DND-41 (cell line): ENCODE measurements at regions not wholly inside any gene's neighbourhood (a gene's known extent, or its start where the extent isn't known, plus 50 kb on each side); places are given as distances from the start of the nearest gene placed in this dataset.

Source experiments
- ATAC-seq: fragments of 200-7000 bp; cut with Tn5 transposase; 3 replicates; pipeline ENCODE4 v1.9.1; 2021; ENCODE audit warnings: low read depth; ENCODE audit not compliant: insufficient read depth
- DNase-seq: peaks from one replicate; pipeline ENCODE4 v3.0.0-alpha.2; 2020
- H2AFZ ChIP-seq: 2 replicates; pipeline ENCODE4 v1.6.0; 2012; ENCODE audit warnings: low read depth, low read length
- H3K27ac ChIP-seq: 2 replicates; pipeline ENCODE4 v1.5.1; 2012; ENCODE audit warnings: low read length, inconsistent platforms
- H3K27me3 ChIP-seq: fragments of 200-600 bp; sonication (generic); 2 replicates; pipeline ENCODE4 v1.6.0; 2012; ENCODE audit warnings: low read length, mild to moderate bottlenecking, inconsistent platforms; ENCODE audit not compliant: insufficient read depth, poor library complexity
- H3K36me3 ChIP-seq: 2 replicates; pipeline ENCODE4 v1.5.1; 2012; ENCODE audit warnings: low read length, inconsistent platforms; ENCODE audit not compliant: insufficient read depth
- H3K4me1 ChIP-seq: 2 replicates; pipeline ENCODE4 v1.5.1; 2012; ENCODE audit warnings: mild to moderate bottlenecking, low read length; ENCODE audit not compliant: insufficient read depth
- H3K4me2 ChIP-seq: 2 replicates; pipeline ENCODE4 v1.6.0; 2012; ENCODE audit warnings: mild to moderate bottlenecking, moderate library complexity, low read length, inconsistent platforms; ENCODE audit not compliant: insufficient read depth
- H3K4me3 ChIP-seq, 2 experiments: fragments of 200-600 bp in 1 of 2; shearing (Covaris generic) in 1 of 2; 2 replicates each; pipeline ENCODE4 v1.5.1; 2012 to 2016; ENCODE audit warnings: inconsistent platforms in 2 of 2, low read length in 2 of 2, mild to moderate bottlenecking in 2 of 2, low read depth in 1 of 2, moderate library complexity in 1 of 2
- H3K79me2 ChIP-seq: 2 replicates; pipeline ENCODE4 v1.6.0; 2012; ENCODE audit warnings: low read length, inconsistent platforms; ENCODE audit not compliant: insufficient read depth
- H3K9ac ChIP-seq: 2 replicates; pipeline ENCODE4 v1.6.0; 2012; ENCODE audit warnings: low read depth, mild to moderate bottlenecking, inconsistent platforms, low read length, moderate library complexity
- H3K9me3 ChIP-seq: 2 replicates; pipeline ENCODE4 v1.5.1; 2012; ENCODE audit warnings: low read length, moderate library complexity, mild to moderate bottlenecking, inconsistent platforms; ENCODE audit not compliant: insufficient read depth, severe bottlenecking
- H4K20me1 ChIP-seq: 2 replicates; pipeline ENCODE4 v1.6.0; 2012; ENCODE audit warnings: low read length; ENCODE audit not compliant: insufficient read depth
- CTCF ChIP-seq: IDR thresholded peaks from 2 replicates; pipeline ENCODE4 v1.5.1; 2012; ENCODE audit warnings: borderline replicate concordance, low read length, moderate library complexity, mild to moderate bottlenecking; ENCODE audit not compliant: poor library complexity, severe bottlenecking; ENCODE audit errors: extremely low read depth
- EZH2 ChIP-seq: IDR thresholded peaks from 3 replicates; pipeline ENCODE4 v1.6.1; 2012; ENCODE audit warnings: borderline replicate concordance, low read depth, mild to moderate bottlenecking, moderate library complexity, low read length, inconsistent platforms; ENCODE audit not compliant: severe bottlenecking

GRCh38 chr10:65735382-65735781, 1190.5 kb upstream of the LRRTM3 start:
- no peak overlapping the region for H3K4me2 ChIP-seq
- no peak for DNase-seq
- H3K4me3 ChIP-seq, result no peak overlapping the region
- H3K27me3 ChIP-seq, result no peaks in the 10 kb centered on the region
- H3K4me1 ChIP-seq, result no peaks in the 10 kb centered on the region
- H3K27ac ChIP-seq, result no peak overlapping the region
- H3K36me3 ChIP-seq, result no peaks in the 10 kb centered on the region
- no peak overlapping the region for H2AFZ ChIP-seq
- no peaks in the 10 kb centered on the region for H3K79me2 ChIP-seq
- H3K9ac ChIP-seq, result no peak overlapping the region
- no peak for ATAC-seq
- no peak for TF ChIP-seq EZH2
- no peak for TF ChIP-seq CTCF
- H3K9me3 ChIP-seq, result peaks cover 3% of the 10 kb centered on the region
- no peaks in the 10 kb centered on the region for H4K20me1 ChIP-seq

- H3K4me3 ChIP-seq, result no peak overlapping the region
- TF ChIP-seq EZH2, result no peak
- TF ChIP-seq CTCF, result no peak
Observed at GRCh38 chr10:65742906-65743305, 1182.9 kb upstream of the LRRTM3 start.

GRCh38 chr10:65751218-65751617, 1174.6 kb upstream of the LRRTM3 start:
- Histone ChIP-seq H3K4me3 (no peak overlapping the region), H3K79me2 (no peaks in the 10 kb centered on the region), H2AFZ (no peak overlapping the region), H4K20me1 (no peaks in the 10 kb centered on the region), H3K9me3 (no peaks in the 10 kb centered on the region), H3K27me3 (no peaks in the 10 kb centered on the region), H3K4me1 (no peaks in the 10 kb centered on the region), H3K27ac (no peak overlapping the region), H3K36me3 (no peaks in the 10 kb centered on the region), H3K4me2 (no peak overlapping the region), H3K9ac (no peak overlapping the region)
- ATAC-seq, result no peak
- no peak for DNase-seq
- TF ChIP-seq CTCF (no peak), EZH2 (no peak)

More at GRCh38 chr10:65742906-65743305, 1182.9 kb upstream of the LRRTM3 start:
- Histone ChIP-seq H3K27me3 (no peaks in the 10 kb centered on the region), H2AFZ (no peak overlapping the region), H3K4me2 (no peak overlapping the region), H3K27ac (no peak overlapping the region), H3K36me3 (no peaks in the 10 kb centered on the region), H3K4me1 (no peaks in the 10 kb centered on the region), H3K9me3 (no peaks in the 10 kb centered on the region), H3K9ac (no peak overlapping the region), H4K20me1 (no peaks in the 10 kb centered on the region), H3K79me2 (no peaks in the 10 kb centered on the region)
- ATAC-seq (no peak), DNase-seq (no peak)

- no peaks in the 10 kb centered on the region for H3K4me1 ChIP-seq
- H3K9ac ChIP-seq, result no peak overlapping the region
- TF ChIP-seq CTCF (no peak), EZH2 (no peak)
- H3K4me2 ChIP-seq, result no peak overlapping the region
- no peak overlapping the region for H3K27ac ChIP-seq
- no peaks in the 10 kb centered on the region for H4K20me1 ChIP-seq
- ATAC-seq (no peak), DNase-seq (no peak)
- no peak overlapping the region for H2AFZ ChIP-seq
- H3K9me3 ChIP-seq, result no peaks in the 10 kb centered on the region
- H3K27me3 ChIP-seq, result no peaks in the 10 kb centered on the region
- no peaks in the 10 kb centered on the region for H3K36me3 ChIP-seq
- H3K79me2 ChIP-seq, result no peaks in the 10 kb centered on the region
- H3K4me3 ChIP-seq, result no peak overlapping the region
Observed at GRCh38 chr10:65751896-65752295, 1173.9 kb upstream of the LRRTM3 start.
